Spinal cord (tissue), 9 donors: ENCODE measurements at regions not wholly inside any gene's neighbourhood (a gene's known extent, or its start where the extent isn't known, plus 50 kb on each side); places are given as distances from the start of the nearest gene placed in this dataset.

Experiments used
- DNase-seq, 6 donors: peaks; one replicate each; pipeline versions ENCODE4 v3.0.0 to v3.0.0-alpha.2; 2013 to 2015; ENCODE audit warnings: low spot score in 6 of 6, low read depth in 4 of 6
- H3K27ac ChIP-seq: one replicate; pipeline ENCODE4 v1.5.1; 2013; ENCODE audit warnings: low read depth, low read length, control low read depth
- H3K27me3 ChIP-seq: one replicate; pipeline ENCODE4 v1.6.1; 2013; ENCODE audit warnings: low read length; ENCODE audit not compliant: control insufficient read depth, insufficient read depth
- H3K36me3 ChIP-seq: one replicate; pipeline ENCODE4 v1.6.1; 2013; ENCODE audit warnings: low read length; ENCODE audit not compliant: control insufficient read depth, insufficient read depth
- H3K4me1 ChIP-seq: one replicate; pipeline ENCODE4 v1.6.1; 2013; ENCODE audit warnings: low read length; ENCODE audit not compliant: control insufficient read depth, insufficient read depth
- H3K4me3 ChIP-seq: one replicate; pipeline ENCODE4 v1.5.1; 2013; ENCODE audit warnings: low read depth, low read length, control low read depth
- H3K9me3 ChIP-seq: one replicate; pipeline ENCODE4 v1.6.1; 2013; ENCODE audit warnings: low read length; ENCODE audit not compliant: control insufficient read depth, insufficient read depth
- WGBS: methylation state at CpG from one replicate; pipeline ENCODE4 v1.1.5; 2013; ENCODE audit warnings: missing lambda C conversion rate; ENCODE audit not compliant: insufficient coverage; 5-methylcytosine and 5-hydroxymethylcytosine counted together
- donor health status: healthy.

DNA sequence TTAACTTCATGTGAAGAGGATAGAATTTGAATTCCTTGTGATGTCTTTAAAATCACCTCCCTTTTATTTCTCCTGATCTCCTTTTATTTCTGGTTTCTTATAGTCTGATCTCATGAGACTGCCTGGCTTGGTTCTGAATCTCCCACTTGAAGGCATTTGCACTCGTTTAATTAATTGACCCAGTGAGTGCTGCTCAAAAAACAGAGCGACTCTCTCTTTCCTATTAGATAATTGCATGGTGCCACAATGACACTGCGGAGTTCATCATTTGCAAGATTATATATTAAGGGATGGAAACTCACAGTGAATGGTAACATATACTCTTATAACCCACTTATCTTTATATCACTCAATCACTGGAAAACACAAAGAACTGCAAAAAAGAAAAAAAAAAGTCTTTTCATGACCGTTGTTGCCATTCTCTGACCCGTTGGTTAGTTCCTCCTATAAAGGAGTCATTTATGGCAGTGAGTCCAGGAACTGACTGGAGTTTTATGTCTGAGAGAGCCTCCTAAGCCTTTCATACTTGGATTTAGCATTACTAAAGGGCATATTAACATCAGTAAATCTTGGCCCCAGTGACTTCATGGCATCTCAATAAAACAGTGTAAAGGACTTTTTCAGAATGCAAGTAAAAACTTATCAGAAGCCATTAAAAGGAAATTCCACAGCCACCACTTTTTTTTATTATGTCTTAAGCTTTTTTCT, 103.3 kb upstream of the EPHA4 start:
- Histone ChIP-seq H3K9me3 (no peaks in the 10 kb centered on the region), H3K27ac (no peak overlapping the region), H3K27me3 (peaks cover 2% of the 10 kb centered on the region), H3K4me3 (no peak overlapping the region), H3K36me3 (no peaks in the 10 kb centered on the region), H3K4me1 (no peaks in the 10 kb centered on the region)
- peak in 1 of 6 donors; percentile 26 for DNase-seq
- WGBS: 33% methylated on average over 1 of the region's 5 CpGs

GRCh38 chr2:221674446-221674845, 102.3 kb upstream of the EPHA4 start:
- no peaks in the 10 kb centered on the region for H3K9me3 ChIP-seq
- peaks cover 2% of the 10 kb centered on the region for H3K27me3 ChIP-seq
- no peaks in the 10 kb centered on the region for H3K4me1 ChIP-seq
- 100% methylated on average over 2 of the region's 4 CpGs for WGBS
- H3K27ac ChIP-seq: no peak overlapping the region
- no peaks in the 10 kb centered on the region for H3K36me3 ChIP-seq
- no peak overlapping the region for H3K4me3 ChIP-seq
- DNase-seq: no peak

DNA sequence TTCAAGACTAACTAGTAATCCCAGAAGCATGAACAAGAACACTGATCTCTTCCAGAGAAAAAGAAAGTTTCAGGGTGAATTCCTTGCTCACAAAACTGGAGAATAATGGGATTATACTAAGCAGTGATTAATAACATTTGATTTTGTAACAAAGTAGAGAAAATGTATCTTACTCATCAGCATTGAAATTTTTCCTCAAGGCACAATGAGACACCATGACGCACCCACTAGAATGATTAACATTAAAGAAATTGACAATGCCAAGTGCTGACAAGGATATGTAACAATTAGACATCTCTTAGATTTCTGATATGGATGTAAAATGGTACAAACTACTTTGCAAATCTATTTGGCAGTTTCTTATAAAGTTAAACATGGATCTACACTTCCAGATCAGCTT, 101.1 kb upstream of the EPHA4 start:
- H3K27me3 ChIP-seq: peaks cover 2% of the 10 kb centered on the region
- H3K27ac ChIP-seq: no peak overlapping the region
- DNase-seq: no peak
- H3K4me3 ChIP-seq: no peak overlapping the region
- WGBS: no CpG with 5 or more reads among the region's 1 CpG
- H3K36me3 ChIP-seq: no peaks in the 10 kb centered on the region
- no peaks in the 10 kb centered on the region for H3K4me1 ChIP-seq
- no peaks in the 10 kb centered on the region for H3K9me3 ChIP-seq

DNA sequence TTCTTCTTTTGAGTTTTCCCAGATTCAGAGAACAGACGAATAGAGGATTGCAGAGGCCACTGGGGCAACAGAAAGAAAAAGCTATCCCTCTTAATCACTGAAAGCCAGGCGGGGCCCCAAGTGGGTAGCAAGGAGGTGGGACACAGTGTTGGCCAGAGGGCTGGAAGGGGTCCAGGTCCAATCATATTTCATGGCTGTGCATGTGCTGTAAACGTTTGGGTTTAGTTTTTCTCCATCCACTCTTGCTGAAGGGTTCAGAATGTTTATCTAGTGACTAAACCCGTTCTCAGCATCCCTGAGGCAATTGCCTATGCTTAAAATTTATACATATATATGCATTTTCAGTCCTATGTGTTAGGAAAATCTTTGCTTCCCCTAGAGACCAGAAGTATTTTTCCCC, 99.4 kb upstream of the EPHA4 start:
- no peaks in the 10 kb centered on the region for H3K4me1 ChIP-seq
- no peak for DNase-seq
- no CpG with 5 or more reads among the region's 4 CpGs for WGBS
- H3K9me3 ChIP-seq: no peaks in the 10 kb centered on the region
- no peaks in the 10 kb centered on the region for H3K36me3 ChIP-seq
- no peaks in the 10 kb centered on the region for H3K27me3 ChIP-seq
- H3K27ac ChIP-seq: no peak overlapping the region
- no peak overlapping the region for H3K4me3 ChIP-seq

DNA sequence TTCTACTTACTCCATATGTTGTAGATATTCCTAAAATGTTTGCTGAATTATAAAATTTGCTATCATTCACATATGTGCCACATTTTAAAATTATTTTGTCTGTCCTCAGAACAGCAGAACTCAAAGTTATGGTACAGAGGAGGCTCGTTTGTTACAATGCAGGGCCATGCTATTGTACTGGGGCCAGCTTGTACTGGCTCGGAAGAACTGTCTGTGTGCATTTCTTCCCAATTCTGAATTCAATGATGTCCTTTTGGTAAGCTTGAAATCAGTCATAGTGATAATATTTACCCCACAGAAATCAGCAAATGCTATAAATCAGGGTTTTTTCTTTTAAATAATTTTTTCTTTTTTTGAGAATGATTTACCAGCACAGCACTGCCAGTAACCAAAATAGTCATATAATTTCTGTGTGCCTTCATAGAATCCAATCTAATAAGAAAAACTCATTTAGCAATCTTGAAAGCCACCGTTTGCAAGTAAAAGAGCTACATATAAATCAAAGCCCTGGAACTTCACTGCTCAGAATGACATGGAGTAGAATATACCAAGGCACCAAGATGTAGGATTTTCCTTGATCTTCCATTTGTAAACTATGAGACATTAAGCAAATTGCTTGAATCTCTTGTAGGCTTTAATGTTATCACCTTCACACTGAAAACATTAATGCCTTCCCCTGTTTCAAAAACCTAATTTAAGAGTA, 90.7 kb upstream of the EPHA4 start:
- Histone ChIP-seq H3K27me3 (no peaks in the 10 kb centered on the region), H3K4me1 (no peaks in the 10 kb centered on the region), H3K36me3 (no peaks in the 10 kb centered on the region), H3K4me3 (no peak overlapping the region), H3K9me3 (no peaks in the 10 kb centered on the region), H3K27ac (no peak overlapping the region)
- no CpG with 5 or more reads among the region's 3 CpGs for WGBS
- DNase-seq: peak in 1 of 6 donors; percentile 38

- 40% methylated on average over 1 of the region's 1 CpG for WGBS
These were observed 85.7 kb upstream of the EPHA4 start for GRCh38 chr2:221657806-221658205.

DNA sequence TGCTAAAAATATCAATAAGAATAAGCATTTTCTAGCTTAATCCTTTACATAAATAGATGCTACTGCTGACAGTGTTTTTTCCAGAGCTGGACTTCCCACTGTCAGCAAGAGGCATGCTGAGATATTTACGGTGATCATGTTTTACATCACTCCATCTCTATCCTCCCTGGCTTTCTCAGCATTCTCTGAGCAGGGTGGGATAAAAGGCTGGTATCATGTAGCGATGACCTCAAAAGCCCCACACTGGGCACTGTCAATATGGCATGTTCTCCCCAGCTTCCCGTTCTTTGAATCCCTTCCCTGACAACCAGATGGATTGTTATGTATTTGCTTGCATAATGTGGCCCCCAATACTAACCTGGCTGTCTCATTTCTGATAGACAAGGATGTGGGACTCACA, 83.2 kb upstream of the EPHA4 start:
- no peaks in the 10 kb centered on the region for H3K9me3 ChIP-seq
- H3K4me1 ChIP-seq: no peaks in the 10 kb centered on the region
- no peak overlapping the region for H3K4me3 ChIP-seq
- no peak overlapping the region for H3K27ac ChIP-seq
- no peaks in the 10 kb centered on the region for H3K36me3 ChIP-seq
- no peak for DNase-seq
- 100% methylated on average over 1 of the region's 3 CpGs for WGBS
- H3K27me3 ChIP-seq: no peaks in the 10 kb centered on the region

More at GRCh38 chr2:221657806-221658205, 85.7 kb upstream of the EPHA4 start:
- no peaks in the 10 kb centered on the region for H3K36me3 ChIP-seq
- no peaks in the 10 kb centered on the region for H3K4me1 ChIP-seq
- no peak overlapping the region for H3K27ac ChIP-seq
- no peaks in the 10 kb centered on the region for H3K27me3 ChIP-seq
- no peak for DNase-seq
- no peaks in the 10 kb centered on the region for H3K9me3 ChIP-seq
- no peak overlapping the region for H3K4me3 ChIP-seq

GRCh38 chr2:221653182-221653581, 81.1 kb upstream of the EPHA4 start:
- no peak for DNase-seq
- Histone ChIP-seq H3K36me3 (no peaks in the 10 kb centered on the region), H3K27ac (no peak overlapping the region), H3K4me1 (no peaks in the 10 kb centered on the region), H3K27me3 (no peaks in the 10 kb centered on the region), H3K9me3 (no peaks in the 10 kb centered on the region), H3K4me3 (no peak overlapping the region)
- whole genome bisulfite sequencing: no CpG with 5 or more reads among the region's 1 CpG

DNA sequence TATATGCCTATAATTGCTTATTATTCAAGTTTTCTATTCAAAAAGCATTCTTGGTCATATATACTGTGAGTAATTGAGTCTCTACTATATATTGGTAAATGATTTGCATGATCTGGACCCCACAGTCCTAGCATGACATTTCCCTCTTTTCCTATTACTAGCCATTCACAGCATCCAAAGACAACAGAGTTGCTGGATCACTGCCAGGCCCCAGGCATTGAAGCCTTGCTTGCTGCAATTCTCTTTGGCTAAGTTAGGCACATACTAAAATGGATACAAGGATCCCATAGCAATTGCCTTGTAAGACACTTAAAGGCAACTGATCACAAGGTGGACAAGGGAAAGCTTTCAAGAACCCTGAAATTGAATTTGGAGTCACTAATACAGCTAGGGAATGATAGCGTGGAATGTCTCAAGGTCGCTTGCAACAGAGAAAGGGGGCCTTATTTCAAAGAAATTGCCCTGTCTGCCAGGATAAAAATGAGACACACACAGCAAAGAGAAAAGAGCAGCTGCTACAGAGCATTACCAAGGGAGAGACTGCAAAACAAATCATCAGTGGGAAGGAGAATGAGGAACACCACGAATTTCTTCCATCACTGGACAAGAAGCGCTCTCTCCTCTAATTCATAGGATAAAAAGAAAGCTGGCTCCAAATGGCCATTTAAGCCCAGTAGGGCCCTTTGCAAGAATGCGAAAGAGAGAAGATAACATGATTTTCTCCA, 77.1 kb upstream of the EPHA4 start:
- no peaks in the 10 kb centered on the region for H3K27me3 ChIP-seq
- no peaks in the 10 kb centered on the region for H3K9me3 ChIP-seq
- no peaks in the 10 kb centered on the region for H3K36me3 ChIP-seq
- DNase-seq: peak; percentile 44 to 92 (median 68)
- no peak overlapping the region for H3K27ac ChIP-seq
- H3K4me3 ChIP-seq: no peak overlapping the region
- WGBS: 36% methylated on average over 4 of the region's 5 CpGs
- H3K4me1 ChIP-seq: no peaks in the 10 kb centered on the region
